Neural cell (in vitro differentiated cells): ENCODE measurements at regions not wholly inside any gene's neighbourhood (a gene's known extent, or its start where the extent isn't known, plus 50 kb on each side); places are given as distances from the start of the nearest gene placed in this dataset.

Source experiments
- EP300 ChIP-seq: fragments of 450-650 bp; conservative IDR thresholded peaks from 2 replicates; pipeline ENCODE4 v1.6.1; 2014; ENCODE audit warnings: antibody characterized with exemption, mild to moderate bottlenecking, moderate library complexity; ENCODE audit not compliant: poor library complexity, severe bottlenecking
- EZH2 ChIP-seq: fragments of 200-600, 300-800 bp; shearing (Covaris generic), sonication (generic); IDR thresholded peaks from 2 replicates; pipeline ENCODE4 v1.6.1; 2014; ENCODE audit warnings: antibody characterized with exemption, low read length, borderline replicate concordance, mild to moderate bottlenecking; ENCODE audit not compliant: insufficient read depth, poor library complexity, severe bottlenecking
- MXI1 ChIP-seq: fragments of 450-650 bp; conservative IDR thresholded peaks from 2 replicates; pipeline ENCODE4 v1.6.1; 2014; ENCODE audit warnings: antibody characterized with exemption, mild to moderate bottlenecking; ENCODE audit not compliant: poor library complexity, severe bottlenecking
- POLR2AphosphoS5 ChIP-seq: IDR thresholded peaks from 2 replicates; pipeline ENCODE4 v1.6.1; 2012
- RAD21 ChIP-seq: fragments of 450-650 bp; conservative IDR thresholded peaks from 2 replicates; pipeline ENCODE4 v1.6.1; 2014; ENCODE audit warnings: antibody characterized with exemption, mild to moderate bottlenecking, moderate library complexity
- SMC3 ChIP-seq: fragments of 450-650 bp; conservative IDR thresholded peaks from 2 replicates; pipeline ENCODE4 v1.6.1; 2014; ENCODE audit warnings: antibody characterized with exemption, mild to moderate bottlenecking, moderate library complexity; ENCODE audit not compliant: poor library complexity
- TAF1 ChIP-seq: IDR thresholded peaks from 2 replicates; pipeline ENCODE4 v1.6.1; 2012; ENCODE audit warnings: low read depth
- TF ChIP-seq, protein P1 (sequence below): fragments of 450-650 bp; IDR thresholded peaks from 2 replicates; pipeline ENCODE4 v1.5.1; 2014; ENCODE audit warnings: antibody characterized with exemption, mild to moderate bottlenecking, moderate library complexity; ENCODE audit not compliant: poor library complexity, severe bottlenecking
- TF ChIP-seq, protein P2 (sequence below): IDR thresholded peaks from 2 replicates; pipeline ENCODE4 v1.6.1; 2012; ENCODE audit warnings: borderline replicate concordance

DNA sequence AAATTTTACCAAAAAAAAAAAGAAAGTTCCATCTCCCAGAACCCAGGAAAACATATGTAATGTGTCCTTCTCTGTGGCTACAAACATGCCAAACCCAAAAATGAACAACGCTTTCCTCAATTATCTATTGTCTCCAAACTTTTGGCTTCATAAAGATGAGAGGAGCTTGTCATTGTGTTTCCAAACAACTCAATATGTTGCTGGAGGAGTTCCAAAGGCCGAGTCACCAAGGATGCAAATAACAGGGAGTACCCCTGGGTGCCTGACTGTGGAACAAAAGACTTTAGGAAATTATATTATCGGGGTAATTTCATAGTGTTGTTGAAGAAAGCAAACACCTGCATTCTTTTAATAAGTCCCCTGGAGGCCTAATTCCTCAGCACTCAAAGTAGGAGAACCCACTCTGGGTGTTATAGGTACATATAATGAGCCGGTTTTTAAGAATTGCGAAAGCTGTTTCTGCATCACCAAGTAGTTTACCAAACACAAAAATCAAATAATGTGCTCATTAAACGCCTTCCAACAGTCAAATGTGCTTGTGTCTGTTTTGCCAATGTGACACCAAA, 206.3 kb upstream of the PRICKLE2 start:
- no peak for TF ChIP-seq EP300
- TF ChIP-seq, protein P1, sequence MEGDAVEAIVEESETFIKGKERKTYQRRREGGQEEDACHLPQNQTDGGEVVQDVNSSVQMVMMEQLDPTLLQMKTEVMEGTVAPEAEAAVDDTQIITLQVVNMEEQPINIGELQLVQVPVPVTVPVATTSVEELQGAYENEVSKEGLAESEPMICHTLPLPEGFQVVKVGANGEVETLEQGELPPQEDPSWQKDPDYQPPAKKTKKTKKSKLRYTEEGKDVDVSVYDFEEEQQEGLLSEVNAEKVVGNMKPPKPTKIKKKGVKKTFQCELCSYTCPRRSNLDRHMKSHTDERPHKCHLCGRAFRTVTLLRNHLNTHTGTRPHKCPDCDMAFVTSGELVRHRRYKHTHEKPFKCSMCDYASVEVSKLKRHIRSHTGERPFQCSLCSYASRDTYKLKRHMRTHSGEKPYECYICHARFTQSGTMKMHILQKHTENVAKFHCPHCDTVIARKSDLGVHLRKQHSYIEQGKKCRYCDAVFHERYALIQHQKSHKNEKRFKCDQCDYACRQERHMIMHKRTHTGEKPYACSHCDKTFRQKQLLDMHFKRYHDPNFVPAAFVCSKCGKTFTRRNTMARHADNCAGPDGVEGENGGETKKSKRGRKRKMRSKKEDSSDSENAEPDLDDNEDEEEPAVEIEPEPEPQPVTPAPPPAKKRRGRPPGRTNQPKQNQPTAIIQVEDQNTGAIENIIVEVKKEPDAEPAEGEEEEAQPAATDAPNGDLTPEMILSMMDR, result no peak
- TF ChIP-seq, protein P2, sequence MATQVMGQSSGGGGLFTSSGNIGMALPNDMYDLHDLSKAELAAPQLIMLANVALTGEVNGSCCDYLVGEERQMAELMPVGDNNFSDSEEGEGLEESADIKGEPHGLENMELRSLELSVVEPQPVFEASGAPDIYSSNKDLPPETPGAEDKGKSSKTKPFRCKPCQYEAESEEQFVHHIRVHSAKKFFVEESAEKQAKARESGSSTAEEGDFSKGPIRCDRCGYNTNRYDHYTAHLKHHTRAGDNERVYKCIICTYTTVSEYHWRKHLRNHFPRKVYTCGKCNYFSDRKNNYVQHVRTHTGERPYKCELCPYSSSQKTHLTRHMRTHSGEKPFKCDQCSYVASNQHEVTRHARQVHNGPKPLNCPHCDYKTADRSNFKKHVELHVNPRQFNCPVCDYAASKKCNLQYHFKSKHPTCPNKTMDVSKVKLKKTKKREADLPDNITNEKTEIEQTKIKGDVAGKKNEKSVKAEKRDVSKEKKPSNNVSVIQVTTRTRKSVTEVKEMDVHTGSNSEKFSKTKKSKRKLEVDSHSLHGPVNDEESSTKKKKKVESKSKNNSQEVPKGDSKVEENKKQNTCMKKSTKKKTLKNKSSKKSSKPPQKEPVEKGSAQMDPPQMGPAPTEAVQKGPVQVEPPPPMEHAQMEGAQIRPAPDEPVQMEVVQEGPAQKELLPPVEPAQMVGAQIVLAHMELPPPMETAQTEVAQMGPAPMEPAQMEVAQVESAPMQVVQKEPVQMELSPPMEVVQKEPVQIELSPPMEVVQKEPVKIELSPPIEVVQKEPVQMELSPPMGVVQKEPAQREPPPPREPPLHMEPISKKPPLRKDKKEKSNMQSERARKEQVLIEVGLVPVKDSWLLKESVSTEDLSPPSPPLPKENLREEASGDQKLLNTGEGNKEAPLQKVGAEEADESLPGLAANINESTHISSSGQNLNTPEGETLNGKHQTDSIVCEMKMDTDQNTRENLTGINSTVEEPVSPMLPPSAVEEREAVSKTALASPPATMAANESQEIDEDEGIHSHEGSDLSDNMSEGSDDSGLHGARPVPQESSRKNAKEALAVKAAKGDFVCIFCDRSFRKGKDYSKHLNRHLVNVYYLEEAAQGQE, result no peak
- TF ChIP-seq MXI1, result no peak
- no peak for TF ChIP-seq POLR2AphosphoS5
- no peak for TF ChIP-seq EZH2
- TF ChIP-seq TAF1, result no peak
- TF ChIP-seq SMC3, result no peak
- TF ChIP-seq RAD21, result no peak
